ENCODE measurements at regions not wholly inside any gene's neighbourhood (a gene's known extent, or its start where the extent isn't known, plus 50 kb on each side); places are given as distances from the start of the nearest gene placed in this dataset.
"Not testable (repeated sequence)": the region's sequence is repeated elsewhere in the genome, so short reads cannot be mapped to it uniquely, and the experiment has no call there.

- TF ChIP-seq, protein P1, sequence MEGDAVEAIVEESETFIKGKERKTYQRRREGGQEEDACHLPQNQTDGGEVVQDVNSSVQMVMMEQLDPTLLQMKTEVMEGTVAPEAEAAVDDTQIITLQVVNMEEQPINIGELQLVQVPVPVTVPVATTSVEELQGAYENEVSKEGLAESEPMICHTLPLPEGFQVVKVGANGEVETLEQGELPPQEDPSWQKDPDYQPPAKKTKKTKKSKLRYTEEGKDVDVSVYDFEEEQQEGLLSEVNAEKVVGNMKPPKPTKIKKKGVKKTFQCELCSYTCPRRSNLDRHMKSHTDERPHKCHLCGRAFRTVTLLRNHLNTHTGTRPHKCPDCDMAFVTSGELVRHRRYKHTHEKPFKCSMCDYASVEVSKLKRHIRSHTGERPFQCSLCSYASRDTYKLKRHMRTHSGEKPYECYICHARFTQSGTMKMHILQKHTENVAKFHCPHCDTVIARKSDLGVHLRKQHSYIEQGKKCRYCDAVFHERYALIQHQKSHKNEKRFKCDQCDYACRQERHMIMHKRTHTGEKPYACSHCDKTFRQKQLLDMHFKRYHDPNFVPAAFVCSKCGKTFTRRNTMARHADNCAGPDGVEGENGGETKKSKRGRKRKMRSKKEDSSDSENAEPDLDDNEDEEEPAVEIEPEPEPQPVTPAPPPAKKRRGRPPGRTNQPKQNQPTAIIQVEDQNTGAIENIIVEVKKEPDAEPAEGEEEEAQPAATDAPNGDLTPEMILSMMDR (IDR thresholded peaks at IDR 0.05): peak; percentile 83
- not testable (repeated sequence) for TF ChIP-seq ZFX (IDR thresholded peaks at IDR 0.05; ENCODE audit: borderline replicate concordance)
Measured at GRCh38 chr2:82987706-82988105, 1471.4 kb downstream of the SUCLG1 start.

All from 22Rv1 (cell line).